ENCODE measurements at regions not wholly inside any gene's neighbourhood (a gene's known extent, or its start where the extent isn't known, plus 50 kb on each side); places are given as distances from the start of the nearest gene placed in this dataset.

DNA sequence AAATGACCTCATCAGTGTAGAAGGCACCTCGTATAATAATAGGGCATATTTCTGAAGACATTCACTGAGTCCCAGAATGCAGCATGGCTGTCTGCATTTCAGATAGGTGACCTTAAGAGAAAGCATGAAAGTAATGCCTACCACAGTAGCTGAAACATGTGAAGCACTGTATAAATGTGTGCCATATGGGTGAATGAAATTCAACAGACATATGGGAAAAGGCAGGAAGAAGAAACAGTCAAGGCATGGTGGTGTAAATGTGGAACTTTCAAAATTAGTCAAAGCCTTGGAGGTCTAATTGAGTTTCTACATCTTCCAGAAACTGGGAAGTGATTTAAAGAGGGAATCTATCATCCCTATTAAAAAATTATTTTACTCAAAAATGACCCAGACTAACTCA lies 698.2 kb upstream of the GOT2 start:
- Histone ChIP-seq H3K79me2 (replicated peaks; ENCODE audit: insufficient read depth, low read length) (no peaks in the 10 kb centered on the region), H3K36me3 (ENCODE audit: insufficient read depth, low read length) (no peaks in the 10 kb centered on the region), H3K27ac (ENCODE audit: low read length) (no peak overlapping the region), H4K20me1 (ENCODE audit: insufficient read depth) (no peaks in the 10 kb centered on the region), H3K27me3 (ENCODE audit: insufficient read depth, low read depth, low read length) (no peaks in the 10 kb centered on the region), H3K4me3 (ENCODE audit: low read length) (no peak overlapping the region), H3K4me2 (ENCODE audit: low read length) (no peak overlapping the region), H3K9ac (ENCODE audit: low read length) (no peak overlapping the region), H3K9me2 (ENCODE audit: insufficient read depth, low read length) (no peaks in the 10 kb centered on the region), H3K9me3 (ENCODE audit: low read length) (no peaks in the 10 kb centered on the region), H3F3A (ENCODE audit: insufficient read depth, low read length, poor library complexity, severe bottlenecking) (no peaks in the 10 kb centered on the region), H2AFZ (ENCODE audit: low read depth, low read length) (no peak overlapping the region)
- TF ChIP-seq RAD21 (conservative IDR thresholded peaks at IDR 0.05) = no peak
- no peak for TF ChIP-seq POLR2AphosphoS5 (IDR thresholded peaks at IDR 0.05)
- TF ChIP-seq, protein P1, sequence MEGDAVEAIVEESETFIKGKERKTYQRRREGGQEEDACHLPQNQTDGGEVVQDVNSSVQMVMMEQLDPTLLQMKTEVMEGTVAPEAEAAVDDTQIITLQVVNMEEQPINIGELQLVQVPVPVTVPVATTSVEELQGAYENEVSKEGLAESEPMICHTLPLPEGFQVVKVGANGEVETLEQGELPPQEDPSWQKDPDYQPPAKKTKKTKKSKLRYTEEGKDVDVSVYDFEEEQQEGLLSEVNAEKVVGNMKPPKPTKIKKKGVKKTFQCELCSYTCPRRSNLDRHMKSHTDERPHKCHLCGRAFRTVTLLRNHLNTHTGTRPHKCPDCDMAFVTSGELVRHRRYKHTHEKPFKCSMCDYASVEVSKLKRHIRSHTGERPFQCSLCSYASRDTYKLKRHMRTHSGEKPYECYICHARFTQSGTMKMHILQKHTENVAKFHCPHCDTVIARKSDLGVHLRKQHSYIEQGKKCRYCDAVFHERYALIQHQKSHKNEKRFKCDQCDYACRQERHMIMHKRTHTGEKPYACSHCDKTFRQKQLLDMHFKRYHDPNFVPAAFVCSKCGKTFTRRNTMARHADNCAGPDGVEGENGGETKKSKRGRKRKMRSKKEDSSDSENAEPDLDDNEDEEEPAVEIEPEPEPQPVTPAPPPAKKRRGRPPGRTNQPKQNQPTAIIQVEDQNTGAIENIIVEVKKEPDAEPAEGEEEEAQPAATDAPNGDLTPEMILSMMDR (IDR thresholded peaks at IDR 0.05; ENCODE audit: poor library complexity, severe bottlenecking) = no peak
- TF ChIP-seq EZH2 (IDR thresholded peaks at IDR 0.05; ENCODE audit: borderline replicate concordance, insufficient read depth, low read length, poor library complexity, severe bottlenecking) = no peak
- no peak for TF ChIP-seq TAF1 (IDR thresholded peaks at IDR 0.05; ENCODE audit: low read depth)
- TF ChIP-seq SMC3 (conservative IDR thresholded peaks at IDR 0.05; ENCODE audit: poor library complexity) = no peak
- TF ChIP-seq, protein P2, sequence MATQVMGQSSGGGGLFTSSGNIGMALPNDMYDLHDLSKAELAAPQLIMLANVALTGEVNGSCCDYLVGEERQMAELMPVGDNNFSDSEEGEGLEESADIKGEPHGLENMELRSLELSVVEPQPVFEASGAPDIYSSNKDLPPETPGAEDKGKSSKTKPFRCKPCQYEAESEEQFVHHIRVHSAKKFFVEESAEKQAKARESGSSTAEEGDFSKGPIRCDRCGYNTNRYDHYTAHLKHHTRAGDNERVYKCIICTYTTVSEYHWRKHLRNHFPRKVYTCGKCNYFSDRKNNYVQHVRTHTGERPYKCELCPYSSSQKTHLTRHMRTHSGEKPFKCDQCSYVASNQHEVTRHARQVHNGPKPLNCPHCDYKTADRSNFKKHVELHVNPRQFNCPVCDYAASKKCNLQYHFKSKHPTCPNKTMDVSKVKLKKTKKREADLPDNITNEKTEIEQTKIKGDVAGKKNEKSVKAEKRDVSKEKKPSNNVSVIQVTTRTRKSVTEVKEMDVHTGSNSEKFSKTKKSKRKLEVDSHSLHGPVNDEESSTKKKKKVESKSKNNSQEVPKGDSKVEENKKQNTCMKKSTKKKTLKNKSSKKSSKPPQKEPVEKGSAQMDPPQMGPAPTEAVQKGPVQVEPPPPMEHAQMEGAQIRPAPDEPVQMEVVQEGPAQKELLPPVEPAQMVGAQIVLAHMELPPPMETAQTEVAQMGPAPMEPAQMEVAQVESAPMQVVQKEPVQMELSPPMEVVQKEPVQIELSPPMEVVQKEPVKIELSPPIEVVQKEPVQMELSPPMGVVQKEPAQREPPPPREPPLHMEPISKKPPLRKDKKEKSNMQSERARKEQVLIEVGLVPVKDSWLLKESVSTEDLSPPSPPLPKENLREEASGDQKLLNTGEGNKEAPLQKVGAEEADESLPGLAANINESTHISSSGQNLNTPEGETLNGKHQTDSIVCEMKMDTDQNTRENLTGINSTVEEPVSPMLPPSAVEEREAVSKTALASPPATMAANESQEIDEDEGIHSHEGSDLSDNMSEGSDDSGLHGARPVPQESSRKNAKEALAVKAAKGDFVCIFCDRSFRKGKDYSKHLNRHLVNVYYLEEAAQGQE (IDR thresholded peaks at IDR 0.05; ENCODE audit: borderline replicate concordance) = no peak
- no peak for TF ChIP-seq EP300 (conservative IDR thresholded peaks at IDR 0.05; ENCODE audit: poor library complexity, severe bottlenecking)
- TF ChIP-seq MXI1 (conservative IDR thresholded peaks at IDR 0.05; ENCODE audit: poor library complexity, severe bottlenecking) = no peak

DNA sequence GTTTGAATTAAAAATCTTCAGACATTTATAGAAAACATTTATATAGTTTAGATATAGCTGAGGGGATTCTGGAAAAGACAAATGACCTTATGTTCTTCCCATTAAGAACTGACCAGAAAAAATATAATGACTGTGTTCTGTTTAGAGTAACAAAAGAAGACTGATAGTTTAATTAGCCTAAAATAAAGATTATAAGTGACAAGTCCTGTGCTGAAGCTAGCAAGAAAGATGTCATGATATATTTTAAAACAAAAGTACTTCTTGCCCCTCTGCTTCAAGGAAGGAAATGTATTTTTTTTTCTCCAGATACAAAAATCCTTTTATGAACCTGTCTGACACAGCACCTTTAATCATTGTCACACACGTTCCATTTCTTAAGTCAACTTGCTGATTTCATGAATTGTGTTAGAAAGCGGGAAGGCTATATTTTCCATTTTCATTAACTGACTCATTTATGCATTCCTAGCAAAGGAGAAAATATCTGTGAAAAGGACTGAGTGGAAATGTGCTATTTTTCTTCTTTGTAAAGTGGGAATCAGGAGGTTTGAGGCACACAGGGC lies 690.7 kb upstream of the GOT2 start:
- no peaks in the 10 kb centered on the region for H3F3A ChIP-seq (ENCODE audit: insufficient read depth, low read length, poor library complexity, severe bottlenecking)
- H3K9me3 ChIP-seq (ENCODE audit: low read length) = no peaks in the 10 kb centered on the region
- TF ChIP-seq, protein P2 (IDR thresholded peaks at IDR 0.05; ENCODE audit: borderline replicate concordance) = no peak
- TF ChIP-seq EP300 (conservative IDR thresholded peaks at IDR 0.05; ENCODE audit: poor library complexity, severe bottlenecking) (no peak), TAF1 (IDR thresholded peaks at IDR 0.05; ENCODE audit: low read depth) (no peak), POLR2AphosphoS5 (IDR thresholded peaks at IDR 0.05) (no peak), EZH2 (IDR thresholded peaks at IDR 0.05; ENCODE audit: borderline replicate concordance, insufficient read depth, low read length, poor library complexity, severe bottlenecking) (no peak), MXI1 (conservative IDR thresholded peaks at IDR 0.05; ENCODE audit: poor library complexity, severe bottlenecking) (no peak), RAD21 (conservative IDR thresholded peaks at IDR 0.05) (no peak), SMC3 (conservative IDR thresholded peaks at IDR 0.05; ENCODE audit: poor library complexity) (no peak)
- TF ChIP-seq, protein P1 (IDR thresholded peaks at IDR 0.05; ENCODE audit: poor library complexity, severe bottlenecking) = no peak
- H3K27me3 ChIP-seq (ENCODE audit: insufficient read depth, low read depth, low read length) = no peaks in the 10 kb centered on the region
- no peak overlapping the region for H3K9ac ChIP-seq (ENCODE audit: low read length)
- H3K27ac ChIP-seq (ENCODE audit: low read length) = no peak overlapping the region
- no peak overlapping the region for H3K4me3 ChIP-seq (ENCODE audit: low read length)
- no peaks in the 10 kb centered on the region for H4K20me1 ChIP-seq (ENCODE audit: insufficient read depth)
- H3K4me2 ChIP-seq (ENCODE audit: low read length) = no peak overlapping the region
- H3K36me3 ChIP-seq (ENCODE audit: insufficient read depth, low read length) = no peaks in the 10 kb centered on the region
- H2AFZ ChIP-seq (ENCODE audit: low read depth, low read length) = no peak overlapping the region
- H3K79me2 ChIP-seq (replicated peaks; ENCODE audit: insufficient read depth, low read length) = no peaks in the 10 kb centered on the region
- no peaks in the 10 kb centered on the region for H3K9me2 ChIP-seq (ENCODE audit: insufficient read depth, low read length)

Data from neural cell (in vitro differentiated cells).